A549 (cell line): ENCODE measurements at regions not wholly inside any gene's neighbourhood (a gene's known extent, or its start where the extent isn't known, plus 50 kb on each side); places are given as distances from the start of the nearest gene placed in this dataset.

Experiments
- BCL3 ChIP-seq: fragments of >200 bp; sonication (Bioruptor Twin); formaldehyde crosslinking; IDR thresholded peaks from 3 replicates; pipeline ENCODE4 v1.6.1; 2016
- EP300 ChIP-seq, 2 experiments: fragments of >200 bp; sonication (Bioruptor Twin); formaldehyde crosslinking; IDR thresholded peaks; 2 replicates in 1 of 2; 3 replicates in 1 of 2; pipeline ENCODE4 v1.6.1; 2016 to 2017
- HEYL ChIP-seq: fragments of 250-450 bp; sonication (Bioruptor Pico); IDR thresholded peaks from 2 replicates; pipeline ENCODE4 v1.8.0; 2021; ENCODE audit warnings: mild to moderate bottlenecking, moderate library complexity
- KDM5A ChIP-seq: fragments of 200-600 bp; sonication (generic); IDR thresholded peaks from 2 replicates; pipeline ENCODE4 v1.6.1; 2016; ENCODE audit warnings: antibody characterized with exemption, mild to moderate bottlenecking
- MAZ ChIP-seq: fragments of 150-350 bp; IDR thresholded peaks from 2 replicates; pipeline ENCODE4 v1.6.1; 2014; ENCODE audit warnings: antibody characterized with exemption, low read depth, low read length, borderline replicate concordance
- POLR2A ChIP-seq: IDR thresholded peaks from 2 replicates; pipeline ENCODE4 v1.6.1; 2012; ENCODE audit warnings: mild to moderate bottlenecking, low read length
- RAD21 ChIP-seq, 2 experiments: fragments of >200 bp in 1 of 2; sonication (Bioruptor Twin) in 1 of 2; formaldehyde crosslinking in 1 of 2; IDR thresholded peaks in 1 of 2; conservative IDR thresholded peaks in 1 of 2; 2 replicates in 1 of 2; 3 replicates in 1 of 2; pipeline ENCODE4 v1.6.1; 2012 to 2018; ENCODE audit warnings: inconsistent platforms in 1 of 2
- RFX5 ChIP-seq: fragments of 450-650 bp; IDR thresholded peaks from 2 replicates; pipeline ENCODE4 v1.7.1; 2014; ENCODE audit warnings: antibody characterized with exemption, mild to moderate bottlenecking, moderate library complexity
- RNF2 ChIP-seq: fragments of 200-600 bp; sonication (generic); IDR thresholded peaks from 2 replicates; pipeline ENCODE4 v1.6.1; 2016; ENCODE audit warnings: low read depth, mild to moderate bottlenecking, antibody characterized with exemption, moderate library complexity, borderline replicate concordance
- ZC3H11A ChIP-seq: fragments of 450-650 bp; IDR thresholded peaks from 2 replicates; pipeline ENCODE4 v1.6.1; 2014; ENCODE audit warnings: antibody characterized with exemption, mild to moderate bottlenecking
- TF ChIP-seq, protein P1 (sequence below): fragments of >200 bp; sonication (Bioruptor Twin); formaldehyde crosslinking; IDR thresholded peaks from 3 replicates; pipeline ENCODE4 v1.5.1; 2016

DNA sequence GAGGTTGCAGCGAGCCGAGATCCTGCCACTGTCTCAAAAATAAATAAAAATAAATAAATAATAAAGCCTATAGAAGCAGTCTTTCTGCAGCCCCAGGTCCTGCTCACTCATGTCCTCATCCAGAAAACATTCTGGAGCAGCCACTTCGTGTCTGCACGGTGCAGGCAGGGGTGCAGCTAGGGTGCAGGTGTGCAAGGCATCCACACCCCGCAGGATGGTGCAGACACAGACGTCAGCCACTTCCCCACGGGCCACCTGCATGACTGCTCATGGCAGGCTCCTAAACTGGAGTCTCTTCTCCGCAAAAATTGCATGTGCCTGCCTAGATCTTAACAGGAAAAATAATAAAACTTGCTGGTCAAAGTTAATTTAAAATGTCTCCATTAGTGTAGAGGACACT is 80.2 kb upstream of the SNTG2 start:
- no peak for TF ChIP-seq RNF2
- no peak for TF ChIP-seq BCL3
- TF ChIP-seq ZC3H11A = no peak
- TF ChIP-seq, protein P1, sequence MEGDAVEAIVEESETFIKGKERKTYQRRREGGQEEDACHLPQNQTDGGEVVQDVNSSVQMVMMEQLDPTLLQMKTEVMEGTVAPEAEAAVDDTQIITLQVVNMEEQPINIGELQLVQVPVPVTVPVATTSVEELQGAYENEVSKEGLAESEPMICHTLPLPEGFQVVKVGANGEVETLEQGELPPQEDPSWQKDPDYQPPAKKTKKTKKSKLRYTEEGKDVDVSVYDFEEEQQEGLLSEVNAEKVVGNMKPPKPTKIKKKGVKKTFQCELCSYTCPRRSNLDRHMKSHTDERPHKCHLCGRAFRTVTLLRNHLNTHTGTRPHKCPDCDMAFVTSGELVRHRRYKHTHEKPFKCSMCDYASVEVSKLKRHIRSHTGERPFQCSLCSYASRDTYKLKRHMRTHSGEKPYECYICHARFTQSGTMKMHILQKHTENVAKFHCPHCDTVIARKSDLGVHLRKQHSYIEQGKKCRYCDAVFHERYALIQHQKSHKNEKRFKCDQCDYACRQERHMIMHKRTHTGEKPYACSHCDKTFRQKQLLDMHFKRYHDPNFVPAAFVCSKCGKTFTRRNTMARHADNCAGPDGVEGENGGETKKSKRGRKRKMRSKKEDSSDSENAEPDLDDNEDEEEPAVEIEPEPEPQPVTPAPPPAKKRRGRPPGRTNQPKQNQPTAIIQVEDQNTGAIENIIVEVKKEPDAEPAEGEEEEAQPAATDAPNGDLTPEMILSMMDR = no peak
- no peak for TF ChIP-seq RFX5
- no peak for TF ChIP-seq KDM5A
- TF ChIP-seq EP300 (IDR thresholded peaks at IDR 0.05) = no peak
- TF ChIP-seq RAD21 (conservative IDR thresholded peaks at IDR 0.05 in 1 of 2, IDR thresholded peaks at IDR 0.05 in 1 of 2) = no peak
- TF ChIP-seq MAZ = no peak
- no peak for TF ChIP-seq POLR2A
- TF ChIP-seq HEYL (CRISPR knock-in tag) = no peak
